ENCODE measurements at regions not wholly inside any gene's neighbourhood (a gene's known extent, or its start where the extent isn't known, plus 50 kb on each side); places are given as distances from the start of the nearest gene placed in this dataset.

DNA sequence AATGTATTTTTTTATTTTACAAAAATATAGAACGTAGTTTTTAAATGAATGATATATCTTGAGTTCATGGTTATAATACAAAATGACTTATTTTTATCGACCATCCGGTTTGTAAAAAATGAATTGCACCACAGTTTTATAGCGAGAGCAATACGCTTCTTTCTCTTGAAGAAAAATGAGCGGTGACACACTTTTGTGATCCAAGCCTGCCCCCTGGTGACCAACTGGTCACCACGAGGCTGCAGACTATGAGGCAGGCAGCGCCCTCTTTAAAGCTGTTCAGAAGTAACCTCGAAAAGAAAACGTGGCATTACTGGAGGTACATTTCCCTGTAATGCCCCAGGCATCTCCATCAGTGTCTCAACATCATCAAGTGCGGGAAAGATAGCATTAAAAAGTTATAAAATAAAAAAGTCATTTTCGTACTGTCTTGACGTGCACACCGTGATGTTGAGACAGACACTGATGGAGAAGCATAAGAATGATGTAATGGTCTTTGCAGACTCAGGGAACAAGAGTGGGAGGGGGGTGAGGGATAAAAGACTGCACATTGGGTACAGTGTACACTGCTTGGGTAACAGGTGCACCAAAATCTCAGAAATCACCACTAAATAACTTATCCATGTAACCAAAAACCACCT, 734.2 kb upstream of the ADAMTS5 start:
- ATAC-seq (peak; percentile 99), DNase-seq (ENCODE audit: low spot score) (peak; percentile 80)

- no peak for DNase-seq (ENCODE audit: low spot score)
- ATAC-seq, result no peak
These were observed 728.4 kb upstream of the ADAMTS5 start for GRCh38 chr21:27695246-27695645.

DNA sequence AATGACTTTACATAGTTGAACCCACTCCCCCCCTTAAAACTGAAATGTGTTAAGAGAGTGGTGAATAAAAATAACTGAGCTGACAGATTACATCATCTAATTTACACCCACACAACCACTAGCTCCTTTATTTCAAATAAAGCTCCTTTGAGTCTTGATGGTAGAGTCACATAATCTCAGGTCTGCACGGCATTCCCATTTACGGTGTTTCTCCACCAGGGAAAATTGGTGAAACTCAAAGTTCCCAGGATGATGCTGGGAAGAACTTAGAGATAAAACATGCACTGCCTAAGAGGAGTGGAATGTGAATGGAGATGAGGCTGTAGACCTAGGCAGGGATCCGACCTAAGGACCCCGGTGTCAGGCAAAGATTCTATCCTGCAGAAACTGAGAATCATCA, 727.8 kb upstream of the ADAMTS5 start:
- no peak for DNase-seq (ENCODE audit: low spot score)
- no peak for ATAC-seq

DNA sequence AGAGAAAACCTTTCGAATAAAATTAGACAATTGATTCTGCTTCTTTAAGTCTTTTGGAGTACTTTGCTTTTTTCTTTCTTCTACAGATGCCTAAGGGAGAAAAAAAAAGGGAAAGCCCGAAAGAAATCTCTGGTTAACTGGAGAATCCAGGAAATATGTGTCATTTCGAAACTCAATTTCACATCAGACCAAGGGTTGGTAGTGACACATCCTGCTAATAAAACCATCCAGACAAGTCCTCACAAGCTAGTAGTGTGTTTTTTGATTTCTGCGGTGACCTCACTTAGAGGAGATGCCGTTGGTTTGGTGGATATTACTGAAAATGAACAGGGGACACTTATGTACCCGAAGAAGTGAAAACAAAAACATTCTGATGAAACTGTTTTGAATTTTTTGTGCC, 726.5 kb upstream of the ADAMTS5 start:
- DNase-seq (ENCODE audit: low spot score) (no peak), ATAC-seq (no peak)

DNA sequence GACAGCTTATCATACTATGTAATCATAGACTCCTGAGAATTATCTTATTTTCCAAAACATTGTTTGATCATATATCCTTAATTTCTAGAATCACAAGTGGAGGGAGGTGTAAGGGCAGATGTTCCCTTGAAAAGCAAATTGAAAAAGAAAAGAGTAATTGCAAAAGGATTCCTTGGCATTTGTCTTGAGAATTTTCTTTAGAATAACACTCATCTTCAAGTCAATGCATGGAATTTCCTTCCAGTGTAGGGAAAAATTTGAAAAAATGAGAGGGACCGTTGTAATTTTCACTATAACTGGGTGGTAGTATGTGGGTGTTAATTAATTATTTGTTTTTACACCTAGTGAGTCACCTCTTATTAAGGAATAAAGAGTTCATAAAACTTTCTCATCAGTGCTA, 724.6 kb upstream of the ADAMTS5 start:
- ATAC-seq (no peak), DNase-seq (ENCODE audit: low spot score) (no peak)

- no peak for DNase-seq (ENCODE audit: low spot score)
- no peak for ATAC-seq
These were observed 724.1 kb upstream of the ADAMTS5 start for GRCh38 chr21:27691006-27691405.

- DNase-seq (ENCODE audit: low spot score) (no peak), ATAC-seq (no peak)
These were observed 723.5 kb upstream of the ADAMTS5 start for GRCh38 chr21:27690426-27690825.

GRCh38 chr21:27688773-27689172, 721.9 kb upstream of the ADAMTS5 start:
- DNase-seq (ENCODE audit: low spot score) (no peak), ATAC-seq (no peak)

DNA sequence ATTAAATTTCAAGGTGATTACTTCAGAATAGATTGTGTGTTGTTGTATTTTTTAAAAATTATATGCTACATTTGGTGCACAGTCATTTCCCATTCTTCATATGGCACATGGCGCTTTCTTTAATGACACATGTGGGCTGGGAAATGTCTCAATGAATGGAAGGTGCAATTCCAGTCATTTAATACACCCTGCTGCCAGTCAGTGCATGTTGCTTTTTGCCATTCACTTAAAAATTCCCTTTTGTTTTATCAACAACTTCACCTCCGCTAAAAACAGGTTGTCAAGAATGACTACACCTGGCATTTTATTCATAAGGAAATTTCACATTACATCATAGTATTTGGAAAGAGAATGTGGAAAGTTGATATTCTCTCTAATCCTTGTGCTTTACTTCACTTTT, 716.4 kb upstream of the ADAMTS5 start:
- ATAC-seq (no peak), DNase-seq (ENCODE audit: low spot score) (no peak)

GRCh38 chr21:27681841-27682240, 715.0 kb upstream of the ADAMTS5 start:
- DNase-seq (ENCODE audit: low spot score) (no peak), ATAC-seq (no peak)

- DNase-seq (ENCODE audit: low spot score) (no peak), ATAC-seq (no peak)
These were observed 714.1 kb upstream of the ADAMTS5 start for GRCh38 chr21:27681038-27681437.

GRCh38 chr21:27680181-27680580, 713.3 kb upstream of the ADAMTS5 start:
- DNase-seq (ENCODE audit: low spot score) (no peak), ATAC-seq (no peak)

DNA sequence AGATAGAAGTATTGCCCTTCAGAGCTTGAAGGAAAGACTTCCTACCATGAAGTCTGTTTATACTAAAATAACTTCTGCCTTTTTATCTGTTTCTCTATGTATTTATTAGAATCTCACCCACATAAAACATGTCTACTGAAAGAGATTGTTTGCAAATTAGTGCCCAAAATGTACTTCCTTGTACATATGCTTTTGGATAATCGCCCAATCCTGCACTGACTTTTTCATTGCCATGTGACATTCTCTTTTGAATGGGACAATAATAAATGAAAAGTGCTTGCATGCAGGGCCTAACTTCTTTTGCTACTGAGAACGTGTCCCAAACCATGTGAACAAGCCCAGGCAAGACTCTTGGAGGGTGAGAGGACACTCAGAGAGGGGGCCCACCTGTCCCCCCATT, 711.6 kb upstream of the ADAMTS5 start:
- DNase-seq (ENCODE audit: low spot score), result no peak
- ATAC-seq, result no peak

- ATAC-seq (no peak), DNase-seq (ENCODE audit: low spot score) (no peak)
These were observed 710.7 kb upstream of the ADAMTS5 start for GRCh38 chr21:27677546-27677945.

GRCh38 chr21:27675306-27675705, 708.4 kb upstream of the ADAMTS5 start:
- no peak for ATAC-seq
- no peak for DNase-seq (ENCODE audit: low spot score)

GRCh38 chr21:27674041-27674615, 707.2 kb upstream of the ADAMTS5 start:
- ATAC-seq, result no peak

GRCh38 chr21:27673581-27673980, 706.7 kb upstream of the ADAMTS5 start:
- no peak for ATAC-seq
- no peak for DNase-seq (ENCODE audit: low spot score)

More at GRCh38 chr21:27674041-27674615, 707.2 kb upstream of the ADAMTS5 start:
- DNase-seq (ENCODE audit: low spot score), result no peak

DNA sequence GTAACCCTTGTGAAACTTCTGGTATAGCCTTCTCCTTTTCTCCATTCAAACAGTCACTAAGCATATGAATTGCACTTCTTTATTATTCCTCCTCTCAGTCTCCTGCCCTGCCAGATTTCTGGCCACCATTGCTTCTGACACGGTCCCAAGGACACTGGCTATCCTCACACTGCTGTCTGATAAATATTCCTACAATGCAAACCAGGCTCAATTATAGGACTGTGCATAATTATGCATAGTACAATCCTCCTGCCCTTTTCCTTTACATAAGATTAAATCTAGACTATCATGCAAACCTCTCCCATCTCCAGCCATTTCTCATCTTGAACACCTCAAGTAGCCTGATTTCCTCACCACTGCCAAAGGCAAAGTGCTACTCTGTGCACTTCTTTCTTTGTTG, 704.3 kb upstream of the ADAMTS5 start:
- DNase-seq (ENCODE audit: low spot score) (no peak), ATAC-seq (no peak)

DNA sequence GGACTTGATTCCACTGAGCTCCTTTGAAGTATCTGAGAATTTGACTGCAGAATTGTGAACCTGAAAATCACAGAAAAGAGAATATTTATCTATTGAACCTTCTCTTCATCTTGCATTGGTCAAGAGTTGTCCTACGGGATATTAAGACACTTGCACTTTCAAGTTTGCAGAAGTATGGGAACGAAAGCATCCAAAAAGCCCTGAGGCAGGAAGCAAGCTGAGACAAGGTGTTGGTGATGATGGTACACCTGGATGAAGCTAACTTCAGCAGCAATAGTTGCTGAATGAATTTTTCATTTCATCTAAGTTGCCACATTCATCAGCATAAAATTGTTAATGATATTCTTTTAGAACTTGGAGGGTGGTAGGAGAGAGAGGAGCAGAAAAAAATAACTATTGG, 686.6 kb upstream of the ADAMTS5 start:
- no peak for ATAC-seq
- DNase-seq (ENCODE audit: low spot score), result no peak

DNA sequence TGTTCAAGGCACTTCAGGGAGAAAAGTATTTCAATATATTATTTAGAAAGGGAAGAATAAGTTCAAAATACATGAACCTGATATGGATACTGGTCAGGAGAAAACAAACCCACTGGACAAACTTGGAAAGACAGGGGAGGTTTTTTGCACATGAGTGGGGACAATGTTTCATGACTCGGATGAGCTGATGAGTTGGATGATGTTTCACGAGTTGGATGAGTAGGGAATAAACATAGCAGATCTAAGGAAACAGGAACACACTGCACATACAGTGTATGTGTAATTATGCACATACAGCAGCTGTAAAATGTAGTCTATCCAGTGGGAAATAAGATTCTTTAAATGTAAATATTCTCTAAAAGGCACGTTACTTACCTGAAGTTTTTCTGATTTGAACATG, 682.9 kb upstream of the ADAMTS5 start:
- DNase-seq (ENCODE audit: low spot score) (no peak), ATAC-seq (no peak)

GRCh38 chr21:27649323-27649722, 682.4 kb upstream of the ADAMTS5 start:
- no peak for ATAC-seq
- DNase-seq (ENCODE audit: low spot score), result no peak

DNA sequence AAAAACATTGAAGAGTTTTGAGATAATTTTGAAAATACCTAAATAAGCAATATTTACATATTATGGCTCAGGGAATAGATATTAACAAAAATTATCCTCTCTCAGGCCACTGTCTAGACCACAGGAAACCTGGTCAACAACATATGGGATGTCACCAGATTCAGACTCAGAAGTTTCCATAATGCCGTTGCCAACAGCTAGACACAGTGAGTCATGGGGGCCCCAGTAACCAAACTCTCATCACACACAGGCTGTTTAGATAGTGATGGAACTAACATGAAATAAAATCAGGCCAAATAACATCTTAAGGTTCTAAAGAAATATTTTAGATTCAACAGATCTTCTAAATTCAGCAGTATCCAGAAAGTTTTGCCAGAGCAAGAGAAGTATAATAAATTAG, 681.7 kb upstream of the ADAMTS5 start:
- ATAC-seq (no peak), DNase-seq (ENCODE audit: low spot score) (no peak)

- ATAC-seq (no peak), DNase-seq (ENCODE audit: low spot score) (no peak)
These were observed 681.0 kb upstream of the ADAMTS5 start for GRCh38 chr21:27647921-27648320.
